ENCODE measurements at regions not wholly inside any gene's neighbourhood (a gene's known extent, or its start where the extent isn't known, plus 50 kb on each side); places are given as distances from the start of the nearest gene placed in this dataset.

DNA sequence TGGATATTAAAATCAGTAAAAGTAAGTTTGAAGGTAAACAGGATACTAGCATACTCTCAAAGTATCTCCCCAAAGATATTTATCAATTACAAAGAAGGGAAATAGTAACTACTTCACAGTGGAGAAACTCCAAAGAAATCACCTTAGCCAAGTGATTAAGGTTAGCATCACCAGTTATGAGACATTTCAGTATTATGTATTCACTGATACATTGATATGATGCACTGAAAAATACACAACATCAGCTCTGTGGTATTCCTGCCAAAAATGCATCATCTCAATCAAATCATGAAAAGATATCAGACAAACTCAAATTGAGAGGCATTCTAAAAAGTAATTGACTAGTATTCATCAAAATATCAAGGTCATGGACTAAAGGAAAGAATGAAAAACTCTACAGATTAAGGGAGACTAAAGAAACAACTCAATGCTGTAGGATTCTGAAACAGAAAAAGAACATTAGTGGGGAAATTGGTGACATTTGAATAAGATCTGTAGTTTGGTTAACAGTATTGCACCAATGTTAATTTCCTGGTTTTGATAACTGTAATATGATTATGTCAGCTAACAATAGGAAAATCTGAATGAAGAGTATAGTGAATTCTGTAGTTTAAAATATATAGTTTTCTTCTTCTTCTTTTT, 215.4 kb downstream of the UACA start:
- no peak for DNase-seq

DNA sequence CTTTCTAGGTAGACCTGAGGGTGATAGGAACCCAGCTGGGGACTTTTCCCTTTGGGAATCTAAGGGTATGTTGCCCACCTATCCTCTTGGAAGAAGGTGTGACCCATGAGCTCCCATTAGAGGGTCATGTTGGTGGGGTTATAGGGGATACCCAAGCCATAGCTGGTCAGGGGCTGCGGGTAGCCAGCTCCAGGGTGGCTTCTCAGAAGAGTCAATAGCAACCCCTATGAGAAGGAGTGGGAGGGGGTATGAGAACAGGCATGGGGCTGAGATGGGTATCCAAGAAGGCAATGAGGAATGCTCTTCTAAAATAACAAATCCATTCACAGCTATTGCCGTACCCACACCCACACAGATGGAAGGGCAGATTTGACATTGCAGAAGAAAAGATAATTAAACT, 217.8 kb downstream of the UACA start:
- no peak for DNase-seq

DNA sequence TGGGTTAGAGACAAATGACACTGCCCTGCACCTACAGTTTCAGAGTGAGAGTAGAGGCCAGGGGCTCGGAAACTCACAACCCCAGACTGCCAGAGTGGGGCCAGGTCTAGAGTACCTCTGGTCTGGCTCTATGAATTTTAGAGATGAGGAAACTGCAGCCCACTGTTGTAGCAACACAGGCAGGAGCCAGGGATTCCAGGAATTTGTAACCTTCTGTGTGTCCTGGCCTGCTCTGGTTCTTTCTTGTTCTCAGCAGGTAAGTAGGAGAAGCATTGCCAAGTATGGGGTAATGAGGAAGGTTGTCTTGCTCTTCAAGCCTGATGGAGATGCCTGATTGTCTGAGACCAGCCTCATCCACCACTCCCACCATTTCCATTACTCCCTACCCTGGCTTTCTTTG, 221.8 kb downstream of the UACA start:
- DNase-seq: no peak

GRCh38 chr15:70539912-70540530, 223.3 kb downstream of the UACA start:
- no peak for DNase-seq

- DNase-seq: no peak
Observed at GRCh38 chr15:70539409-70539808, 223.9 kb downstream of the UACA start.

GRCh38 chr15:70538278-70538677, 225.1 kb downstream of the UACA start:
- DNase-seq: no peak

DNA sequence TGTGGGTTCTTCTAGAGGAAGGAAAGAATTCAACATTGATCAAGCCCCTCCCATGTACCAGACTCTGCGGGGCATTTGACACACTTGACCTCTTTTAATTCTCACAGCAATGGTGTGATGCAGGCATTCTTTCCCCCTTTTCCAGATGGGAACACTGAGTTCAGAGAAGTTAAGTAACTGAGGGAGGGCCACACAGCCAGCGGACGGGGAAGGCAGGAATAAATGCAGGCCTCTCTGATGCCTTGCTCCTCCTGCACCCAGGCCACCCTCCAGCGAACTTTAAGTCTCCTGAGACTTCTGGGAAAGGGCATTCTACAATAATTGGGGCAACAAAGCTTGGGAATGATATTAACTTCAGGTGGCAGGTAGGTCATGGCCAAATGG, 227.4 kb downstream of the UACA start:
- DNase-seq: no peak

GRCh38 chr15:70535071-70535954, 228.0 kb downstream of the UACA start:
- peak; percentile 46 for DNase-seq

- no peak for DNase-seq
Observed at GRCh38 chr15:70533931-70534742, 229.2 kb downstream of the UACA start.

- no peak for DNase-seq
Observed at GRCh38 chr15:70532531-70533186, 230.7 kb downstream of the UACA start.

- no peak for DNase-seq
Observed at GRCh38 chr15:70531576-70531975, 231.8 kb downstream of the UACA start.

DNA sequence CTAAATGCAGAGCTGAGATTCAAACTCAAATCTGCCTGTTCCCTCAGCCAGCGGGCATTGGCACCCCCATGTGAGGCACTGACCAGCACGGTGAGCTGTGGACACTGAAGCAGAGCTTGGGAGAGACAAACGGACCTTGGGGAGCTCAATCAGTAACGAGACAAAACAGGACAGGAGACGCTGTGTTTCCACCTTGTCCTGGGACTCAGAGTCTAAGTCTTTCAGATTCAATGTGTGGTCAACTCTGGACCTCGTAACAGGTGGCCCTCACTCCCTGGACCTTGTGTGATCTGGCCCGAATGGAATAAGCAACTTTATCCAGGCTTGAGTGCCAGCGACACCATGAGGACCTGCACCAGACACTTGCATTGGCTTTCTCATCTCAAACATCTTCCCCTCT, 232.5 kb downstream of the UACA start:
- DNase-seq: no peak

DNA sequence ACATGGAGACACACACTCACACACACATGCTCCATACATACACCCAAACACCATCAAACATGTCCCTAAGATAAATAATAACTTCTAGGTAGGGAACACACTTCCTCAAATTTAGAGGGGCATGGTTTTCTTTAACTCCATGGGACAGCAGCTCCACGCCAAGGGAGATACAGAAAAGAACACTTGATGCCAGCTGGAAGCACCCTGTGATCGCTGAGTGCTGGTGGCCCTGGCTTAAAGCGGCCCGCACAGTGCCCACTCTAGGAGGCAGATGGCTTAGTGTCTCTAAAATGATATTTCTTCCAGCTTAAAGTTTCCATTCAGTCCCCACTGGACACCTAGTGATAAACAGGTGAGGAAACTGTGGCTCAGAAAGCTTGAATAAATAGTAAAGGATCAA, 232.9 kb downstream of the UACA start:
- DNase-seq: no peak

DNA sequence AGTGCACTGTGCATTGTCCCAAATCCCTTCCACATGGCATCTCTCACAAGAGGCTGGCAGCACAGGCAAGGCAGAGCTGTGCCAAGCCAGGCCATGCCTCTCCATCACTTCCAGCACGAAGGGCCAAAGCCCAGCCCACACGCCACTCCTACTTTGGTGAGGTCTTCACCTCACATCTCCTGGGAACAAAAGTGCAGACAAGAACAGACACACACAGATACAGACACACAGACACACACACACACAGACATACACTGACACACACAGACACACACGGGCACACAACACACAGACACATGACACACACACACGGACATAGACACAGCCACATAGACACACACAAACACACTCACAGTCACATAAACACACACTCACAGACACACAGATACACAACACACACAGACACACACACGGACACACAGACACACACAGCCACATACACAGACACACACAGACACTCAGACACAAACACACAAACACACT, 233.3 kb downstream of the UACA start:
- DNase-seq: no peak

DNA sequence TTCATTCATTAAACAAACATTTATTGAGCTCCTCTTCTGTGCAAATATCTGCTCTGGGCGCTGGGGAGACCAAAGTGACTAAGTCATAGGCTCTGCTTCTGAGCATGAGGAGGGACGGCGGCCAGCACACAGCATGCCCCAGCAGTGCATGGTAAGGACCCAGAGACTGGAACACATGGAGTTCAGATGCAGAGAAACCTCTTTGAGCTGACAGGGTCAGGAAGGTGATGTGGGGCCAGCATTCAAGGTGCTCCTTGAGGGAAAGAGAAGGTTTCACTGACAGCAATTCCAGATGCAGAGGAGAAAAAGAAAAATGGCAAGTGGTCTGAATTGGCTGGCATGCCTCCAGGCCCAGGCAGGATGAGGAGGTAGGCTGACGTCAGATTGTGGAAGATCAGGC, 234.5 kb downstream of the UACA start:
- no peak for DNase-seq

- DNase-seq: peak; percentile 46
Observed at GRCh38 chr15:70528270-70528706, 235.1 kb downstream of the UACA start.

DNA sequence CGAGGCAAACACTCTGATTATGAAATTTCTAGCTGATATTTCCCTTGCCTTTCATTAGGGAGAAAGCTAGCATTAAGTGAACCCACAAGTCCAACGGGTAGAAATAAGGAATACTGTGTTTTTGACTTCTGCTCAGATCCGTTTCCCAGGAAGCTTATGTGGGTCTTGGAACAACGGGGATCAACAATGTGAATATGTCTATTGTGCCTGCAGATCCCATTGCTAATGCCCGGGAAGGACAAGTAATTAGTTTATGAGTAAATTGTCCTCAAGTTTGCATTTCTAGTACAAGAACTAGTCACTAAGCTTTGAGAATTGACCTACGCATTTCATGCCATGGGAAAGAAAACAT, 236.4 kb downstream of the UACA start:
- DNase-seq: no peak

- no peak for DNase-seq
Observed at GRCh38 chr15:70526221-70526973, 237.0 kb downstream of the UACA start.

DNA sequence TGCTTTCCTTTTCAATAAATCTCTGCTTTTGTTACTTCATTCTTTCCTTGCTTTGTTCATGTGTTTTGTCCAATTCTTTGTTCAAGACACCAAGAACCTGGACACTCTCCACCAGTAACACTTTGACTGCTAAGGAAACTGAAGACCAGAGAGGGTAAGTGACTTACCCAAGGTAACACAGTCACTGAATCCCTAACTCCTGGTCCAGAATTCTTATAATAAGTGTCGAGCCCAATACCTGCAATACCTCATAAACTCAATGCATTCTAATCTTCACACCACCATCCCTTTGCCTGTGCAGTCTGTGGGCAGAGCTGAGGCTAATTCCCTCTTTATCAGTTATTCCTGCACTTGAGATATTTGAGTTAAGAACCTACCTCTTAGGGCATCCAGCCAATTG, 237.8 kb downstream of the UACA start:
- no peak for DNase-seq

GRCh38 chr15:70524470-70524869, 238.9 kb downstream of the UACA start:
- no peak for DNase-seq

DNA sequence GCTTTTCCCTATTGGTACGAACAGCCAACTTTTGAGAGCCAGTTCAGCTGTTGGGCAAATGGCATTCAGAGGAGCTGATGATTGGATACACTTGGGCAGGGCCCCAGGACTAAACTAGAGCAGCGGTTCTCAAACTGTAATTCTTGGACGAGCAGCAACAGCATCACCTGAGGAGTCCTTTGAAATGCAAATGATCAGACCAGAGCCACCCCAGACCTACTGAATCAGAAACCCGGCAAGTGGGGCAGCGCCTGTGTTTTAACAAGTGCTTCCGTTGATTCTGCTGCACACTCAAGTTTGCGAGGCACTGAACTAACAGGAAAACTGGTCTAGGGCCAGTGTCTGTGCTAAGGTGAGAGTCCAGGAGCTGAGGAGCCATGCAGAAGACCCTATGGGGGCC, 239.7 kb downstream of the UACA start:
- no peak for DNase-seq

- no peak for DNase-seq
Observed at GRCh38 chr15:70523192-70523591, 240.2 kb downstream of the UACA start.

All from activated CD8-positive, alpha-beta memory T cell treated with anti-CD3 and anti-CD28 coated beads, Interleukin-2, amount 50 U/mL, for 4 hours (primary cell).